ENCODE measurements at regions not wholly inside any gene's neighbourhood (a gene's known extent, or its start where the extent isn't known, plus 50 kb on each side); places are given as distances from the start of the nearest gene placed in this dataset.

- no peak for DNase-seq
Measured at GRCh38 chr12:125276567-125276966, 211.3 kb downstream of the AACS start.

- DNase-seq, result no peak
Measured at GRCh38 chr12:125280482-125281377, 215.5 kb downstream of the AACS start.

- no peak for DNase-seq
Measured at GRCh38 chr12:125282921-125283320, 217.7 kb downstream of the AACS start.

- no peak for DNase-seq
Measured at GRCh38 chr12:125283521-125283920, 218.3 kb downstream of the AACS start.

- no peak for DNase-seq
Measured at GRCh38 chr12:125284087-125284486, 218.9 kb downstream of the AACS start.

- no peak for DNase-seq
Measured at GRCh38 chr12:125284945-125285685, 219.9 kb downstream of the AACS start.

- DNase-seq, result no peak
Measured at GRCh38 chr12:125286005-125286727, 220.9 kb downstream of the AACS start.

GRCh38 chr12:125287155-125287847, 222.1 kb downstream of the AACS start:
- DNase-seq, result no peak

- DNase-seq, result no peak
Measured at GRCh38 chr12:125288931-125289928, 224.0 kb downstream of the AACS start.

GRCh38 chr12:125289970-125290369, 224.7 kb downstream of the AACS start:
- no peak for DNase-seq

- no peak for DNase-seq
Measured at GRCh38 chr12:125292700-125293099, 227.5 kb downstream of the AACS start.

GRCh38 chr12:125295550-125295949, 230.3 kb downstream of the AACS start:
- DNase-seq, result no peak

GRCh38 chr12:125296701-125297100, 231.5 kb downstream of the AACS start:
- DNase-seq, result no peak

GRCh38 chr12:125299840-125300239, 234.6 kb downstream of the AACS start:
- DNase-seq, result no peak

GRCh38 chr12:125300249-125300648, 235.0 kb downstream of the AACS start:
- DNase-seq, result no peak

- no peak for DNase-seq
Measured at GRCh38 chr12:125303337-125303736, 238.1 kb downstream of the AACS start.

GRCh38 chr12:125304029-125304428, 238.8 kb downstream of the AACS start:
- no peak for DNase-seq

- DNase-seq, result no peak
Measured at GRCh38 chr12:125305231-125305630, 240.0 kb downstream of the AACS start.

- DNase-seq, result no peak
Measured at GRCh38 chr12:125310461-125310860, 245.2 kb downstream of the AACS start.

- DNase-seq, result no peak
Measured at GRCh38 chr12:125311050-125311449, 245.8 kb downstream of the AACS start.

GRCh38 chr12:125312471-125312870, 247.2 kb downstream of the AACS start:
- no peak for DNase-seq
